Middle frontal gyrus (tissue), 1 donor: ENCODE measurements at regions not wholly inside any gene's neighbourhood (a gene's known extent, or its start where the extent isn't known, plus 50 kb on each side); places are given as distances from the start of the nearest gene placed in this dataset.

Experiments used
- DNase-seq: peaks from one replicate; pipeline ENCODE4 v3.0.0-alpha.2; 2015; ENCODE audit warnings: low spot score; ENCODE audit errors: extremely low spot score

GRCh38 chr10:118501637-118502440 lies 93.6 kb downstream of the PRLHR start:
- DNase-seq = no peak

- DNase-seq = no peak
These were observed 94.3 kb downstream of the PRLHR start for GRCh38 chr10:118501171-118501570.

DNA sequence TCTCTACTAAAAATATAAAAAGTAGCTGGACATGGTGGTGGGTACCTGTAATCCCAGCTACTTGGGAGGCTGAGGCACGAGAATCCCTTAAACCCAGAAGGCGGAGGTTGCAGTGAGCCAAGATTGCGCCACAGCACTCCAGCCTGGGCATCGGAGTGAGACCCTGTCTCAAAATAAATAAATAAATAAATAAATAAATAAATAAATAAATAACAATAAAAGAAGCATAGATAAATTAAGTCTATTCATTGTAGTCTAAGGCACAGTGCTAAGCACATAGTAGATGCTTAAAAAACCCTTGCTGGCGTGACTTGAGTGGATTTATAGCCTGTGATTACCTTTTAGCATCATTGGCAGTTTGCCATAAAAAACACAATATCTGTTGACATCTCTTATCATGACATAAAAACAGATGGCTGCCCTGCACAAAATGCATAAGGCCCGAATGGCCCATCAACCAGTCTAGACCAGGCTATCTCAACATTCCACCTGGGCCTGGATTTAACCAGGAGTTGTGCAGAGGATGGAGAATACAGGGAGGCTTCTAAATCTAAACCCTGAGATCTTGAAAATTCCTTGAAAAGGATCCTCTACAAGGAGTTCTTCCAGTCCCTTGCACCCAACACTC lies 94.9 kb downstream of the PRLHR start:
- DNase-seq = no peak

- no peak for DNase-seq
These were observed 96.3 kb downstream of the PRLHR start for GRCh38 chr10:118499186-118499585.

- no peak for DNase-seq
These were observed 96.8 kb downstream of the PRLHR start for GRCh38 chr10:118498623-118499022.

DNA sequence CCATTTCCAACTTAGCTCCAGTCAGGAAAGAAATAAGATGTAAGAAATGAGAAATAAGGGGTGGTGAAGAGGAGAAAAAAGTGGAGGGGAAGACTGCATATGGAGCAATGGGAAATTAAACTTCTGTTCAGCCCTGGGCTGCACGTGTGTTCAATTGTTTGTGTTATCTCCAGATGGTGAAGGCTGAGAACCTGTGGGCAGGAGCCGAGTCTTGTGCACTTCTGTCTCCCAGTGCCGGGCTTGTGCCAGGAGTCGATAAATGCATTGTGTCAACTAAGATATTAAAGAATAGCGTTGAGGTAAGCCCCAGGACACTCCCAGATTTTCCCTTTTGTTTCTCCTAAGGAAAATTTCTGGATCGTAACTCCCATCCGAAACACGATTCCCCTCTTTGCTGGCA lies 98.2 kb downstream of the PRLHR start:
- no peak for DNase-seq

- DNase-seq = no peak
These were observed 98.9 kb downstream of the PRLHR start for GRCh38 chr10:118496525-118496924.

DNA sequence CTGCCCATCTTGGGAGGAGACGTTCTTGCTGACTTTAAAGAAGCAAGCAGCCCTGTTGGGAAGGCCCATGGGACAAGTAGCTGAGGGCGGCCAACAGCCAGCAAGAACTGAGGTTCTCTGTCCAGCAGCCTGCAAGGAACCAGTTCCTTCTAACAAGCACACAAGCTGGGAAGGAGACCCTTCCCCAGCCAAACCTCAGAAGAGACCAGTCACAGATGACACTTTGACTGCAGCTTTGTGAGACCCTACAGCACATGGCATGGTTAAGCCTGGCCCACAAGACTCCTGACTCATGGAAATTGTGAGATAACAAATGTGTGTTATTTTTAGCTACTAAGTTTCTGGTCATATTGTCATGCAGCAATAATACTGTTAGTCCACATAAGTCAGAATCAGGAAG lies 99.9 kb downstream of the PRLHR start:
- no peak for DNase-seq

DNA sequence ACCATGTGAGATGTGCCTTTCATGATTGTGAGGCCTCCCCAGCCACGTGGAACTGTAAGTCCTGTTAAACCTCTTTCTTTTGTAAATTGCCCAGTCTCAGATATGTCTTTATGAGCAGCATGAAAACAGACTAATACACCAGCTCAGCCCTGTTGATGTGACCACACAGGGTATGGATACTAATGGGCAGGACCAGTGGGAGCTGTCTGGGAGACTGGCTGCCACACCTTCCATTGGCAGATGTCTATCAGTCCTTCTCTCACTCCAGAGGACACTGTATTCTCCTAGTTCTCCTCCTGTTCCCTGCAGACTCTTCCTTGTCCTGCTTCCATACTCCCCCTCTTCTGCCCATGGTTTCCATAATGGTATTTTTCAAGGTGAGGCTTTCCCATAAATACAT lies 104.4 kb downstream of the PRLHR start:
- no peak for DNase-seq

DNA sequence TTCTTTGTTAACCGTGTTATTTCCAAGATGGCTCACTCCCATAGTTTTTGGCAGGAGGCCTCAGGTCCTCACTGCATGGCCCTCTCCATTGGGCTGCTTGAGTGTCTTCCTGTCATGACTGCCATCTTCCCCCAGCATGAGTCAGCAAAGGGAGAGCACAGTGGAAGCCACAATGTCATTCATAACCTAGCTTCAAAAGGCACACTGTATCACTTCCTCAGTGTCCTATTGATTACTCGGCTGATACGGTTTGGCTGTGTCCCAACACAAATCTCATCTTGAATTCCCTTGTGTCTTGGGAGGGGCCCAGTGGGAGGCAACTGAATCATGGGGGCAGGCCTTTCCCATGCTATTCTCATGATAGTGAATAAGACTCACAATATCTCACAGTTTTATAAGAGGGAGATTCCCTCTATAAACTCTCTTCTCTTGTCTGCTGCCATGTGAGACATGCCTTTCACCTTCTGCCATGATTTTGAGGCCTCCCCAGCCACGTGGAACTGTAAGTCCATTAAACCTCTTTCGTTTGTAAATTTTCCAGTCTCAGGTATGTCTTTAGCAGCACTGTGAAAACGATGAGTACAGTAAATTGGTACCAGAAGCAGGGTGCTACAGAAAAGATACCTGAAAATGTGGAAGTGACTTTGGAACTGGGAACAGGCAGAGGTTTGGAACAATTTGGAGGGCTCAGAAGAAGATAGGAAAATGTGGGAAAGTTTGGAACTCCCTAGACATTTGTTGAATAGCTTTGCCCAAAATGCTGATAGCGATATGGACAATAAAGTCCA lies 106.5 kb downstream of the PRLHR start:
- no peak for DNase-seq

GRCh38 chr10:118485641-118486040 lies 109.8 kb downstream of the PRLHR start:
- no peak for DNase-seq

GRCh38 chr10:118484152-118484871 lies 111.1 kb downstream of the PRLHR start:
- no peak for DNase-seq

DNA sequence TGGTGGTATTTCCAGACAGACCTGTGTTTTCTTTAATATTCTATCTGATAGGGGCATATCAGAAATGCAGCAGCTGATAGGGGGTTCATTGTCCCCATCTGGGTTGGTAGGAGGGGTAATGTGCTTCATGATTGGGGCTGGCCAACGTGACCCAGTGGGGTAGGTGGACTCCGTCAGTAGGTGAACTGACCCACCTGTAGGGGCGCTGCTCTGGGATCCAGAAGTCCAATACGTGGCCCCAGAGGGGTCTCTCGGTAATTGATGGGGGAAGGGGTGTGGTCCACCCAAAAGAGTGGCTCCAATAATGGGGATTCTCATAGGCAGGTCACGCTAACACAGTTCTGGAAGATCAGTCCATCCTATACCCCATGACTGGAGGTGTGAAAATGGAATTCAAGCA lies 112.0 kb downstream of the PRLHR start:
- no peak for DNase-seq

DNA sequence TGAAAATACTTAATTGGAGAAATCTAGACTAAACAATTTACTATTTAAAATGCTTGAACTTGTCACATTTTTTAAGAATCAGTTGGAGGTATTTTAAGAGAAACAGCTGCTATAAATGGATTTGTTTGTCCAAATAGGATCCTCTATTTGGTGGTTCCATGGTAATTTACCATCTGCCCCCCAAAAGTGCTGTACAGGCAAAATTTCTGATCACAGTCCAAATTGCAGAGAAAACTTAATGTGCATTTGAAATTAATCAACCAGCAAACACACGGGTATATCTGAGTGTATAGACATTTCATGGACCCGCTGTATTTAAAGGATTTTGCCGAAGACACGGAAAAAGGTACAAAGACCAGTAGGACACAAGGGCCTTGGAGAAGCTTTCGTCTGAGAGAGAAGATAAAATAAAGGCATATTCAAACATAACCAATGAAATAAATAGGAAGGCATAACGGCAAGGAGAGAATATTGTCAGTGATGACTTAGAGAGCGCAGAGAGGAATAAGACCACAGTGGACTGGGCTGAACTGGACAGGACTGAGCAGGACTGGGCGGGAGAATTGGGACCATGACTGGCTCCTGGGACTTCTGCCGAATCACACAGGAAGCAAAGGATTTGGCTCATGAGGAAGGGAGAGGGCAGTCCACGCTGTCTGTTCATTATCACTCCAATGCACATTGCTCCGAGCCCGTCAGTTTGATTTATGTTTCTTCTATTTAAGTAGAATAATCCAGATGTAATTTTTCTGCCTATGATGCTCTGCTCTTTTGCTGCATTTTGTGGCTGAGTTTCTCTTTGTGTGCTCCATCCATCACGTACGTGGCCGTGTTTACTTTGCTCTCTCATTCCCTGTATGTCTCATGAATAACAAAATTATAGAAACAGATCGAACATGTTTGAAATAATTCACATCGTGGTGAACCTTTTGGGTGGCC lies 112.8 kb downstream of the PRLHR start:
- DNase-seq = no peak

GRCh38 chr10:118481871-118482270 lies 113.6 kb downstream of the PRLHR start:
- no peak for DNase-seq

GRCh38 chr10:118475214-118475613 lies 120.2 kb downstream of the PRLHR start:
- DNase-seq = no peak

GRCh38 chr10:118474111-118474510 lies 121.3 kb downstream of the PRLHR start:
- no peak for DNase-seq

- DNase-seq = no peak
These were observed 122.0 kb downstream of the PRLHR start for GRCh38 chr10:118473305-118473960.

- no peak for DNase-seq
These were observed 122.8 kb downstream of the PRLHR start for GRCh38 chr10:118472415-118473304.
